ENCODE measurements at regions not wholly inside any gene's neighbourhood (a gene's known extent, or its start where the extent isn't known, plus 50 kb on each side); places are given as distances from the start of the nearest gene placed in this dataset.

DNA sequence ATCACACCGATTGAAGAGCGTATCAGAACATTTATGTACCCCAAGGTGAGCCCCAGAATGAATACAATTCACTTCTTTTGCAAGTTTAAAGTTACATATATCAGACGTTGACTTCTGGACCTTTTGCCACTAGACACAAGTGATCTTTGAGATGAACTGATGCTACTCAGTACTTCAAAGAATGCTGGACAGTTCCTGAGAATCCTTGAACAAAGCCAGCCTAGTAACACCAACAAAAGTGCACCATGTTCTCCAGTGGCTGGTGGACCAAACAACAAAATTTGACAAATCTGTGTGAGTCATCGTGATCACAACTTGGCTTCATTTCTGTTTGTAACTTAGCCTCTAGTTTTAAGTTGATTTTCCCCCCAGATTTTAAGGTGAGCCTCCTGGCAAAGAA is 355.7 kb downstream of the SOX2 start:
- Histone ChIP-seq H3K9me3 (no peaks in the 10 kb centered on the region), H3K9ac (no peak overlapping the region), H3K4me3 (ENCODE audit: low read depth in 2 of 2, low read length in 1 of 2) (no peak overlapping the region), H3K27ac (ENCODE audit: low read depth in 2 of 2, low read length in 1 of 2) (no peak overlapping the region), H3K36me3 (replicated peaks in 1 of 2; ENCODE audit: control insufficient read depth in 1 of 2, insufficient read depth in 2 of 2, low read length in 1 of 2) (no peaks in the 10 kb centered on the region), H3F3A (replicated peaks; ENCODE audit: insufficient read depth) (no peaks in the 10 kb centered on the region), H3K4me2 (no peak overlapping the region), H4K20me1 (ENCODE audit: insufficient read depth) (no peaks in the 10 kb centered on the region), H3K79me2 (ENCODE audit: insufficient read depth) (no peaks in the 10 kb centered on the region), H2AFZ (ENCODE audit: low read depth) (no peak overlapping the region), H3K9me2 (no peaks in the 10 kb centered on the region), H3K4me1 (ENCODE audit: control insufficient read depth in 1 of 2, insufficient read depth in 2 of 2, low read depth in 1 of 2, low read length in 1 of 2) (no peaks in the 10 kb centered on the region; a peak in 1 of 4 replicates), H3K27me3 (ENCODE audit: insufficient read depth) (no peaks in the 10 kb centered on the region)
- CTCF ChIA-PET, result no interaction called here
- POLR2A ChIA-PET, result no interaction called here
- WGBS (ENCODE audit: low lambda C conversion rate), result 50% methylated on average over 4 of the region's 4 CpGs
- TF ChIP-seq, protein P1, sequence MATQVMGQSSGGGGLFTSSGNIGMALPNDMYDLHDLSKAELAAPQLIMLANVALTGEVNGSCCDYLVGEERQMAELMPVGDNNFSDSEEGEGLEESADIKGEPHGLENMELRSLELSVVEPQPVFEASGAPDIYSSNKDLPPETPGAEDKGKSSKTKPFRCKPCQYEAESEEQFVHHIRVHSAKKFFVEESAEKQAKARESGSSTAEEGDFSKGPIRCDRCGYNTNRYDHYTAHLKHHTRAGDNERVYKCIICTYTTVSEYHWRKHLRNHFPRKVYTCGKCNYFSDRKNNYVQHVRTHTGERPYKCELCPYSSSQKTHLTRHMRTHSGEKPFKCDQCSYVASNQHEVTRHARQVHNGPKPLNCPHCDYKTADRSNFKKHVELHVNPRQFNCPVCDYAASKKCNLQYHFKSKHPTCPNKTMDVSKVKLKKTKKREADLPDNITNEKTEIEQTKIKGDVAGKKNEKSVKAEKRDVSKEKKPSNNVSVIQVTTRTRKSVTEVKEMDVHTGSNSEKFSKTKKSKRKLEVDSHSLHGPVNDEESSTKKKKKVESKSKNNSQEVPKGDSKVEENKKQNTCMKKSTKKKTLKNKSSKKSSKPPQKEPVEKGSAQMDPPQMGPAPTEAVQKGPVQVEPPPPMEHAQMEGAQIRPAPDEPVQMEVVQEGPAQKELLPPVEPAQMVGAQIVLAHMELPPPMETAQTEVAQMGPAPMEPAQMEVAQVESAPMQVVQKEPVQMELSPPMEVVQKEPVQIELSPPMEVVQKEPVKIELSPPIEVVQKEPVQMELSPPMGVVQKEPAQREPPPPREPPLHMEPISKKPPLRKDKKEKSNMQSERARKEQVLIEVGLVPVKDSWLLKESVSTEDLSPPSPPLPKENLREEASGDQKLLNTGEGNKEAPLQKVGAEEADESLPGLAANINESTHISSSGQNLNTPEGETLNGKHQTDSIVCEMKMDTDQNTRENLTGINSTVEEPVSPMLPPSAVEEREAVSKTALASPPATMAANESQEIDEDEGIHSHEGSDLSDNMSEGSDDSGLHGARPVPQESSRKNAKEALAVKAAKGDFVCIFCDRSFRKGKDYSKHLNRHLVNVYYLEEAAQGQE (IDR thresholded peaks at IDR 0.05; ENCODE audit: low read depth, low read length), result peak; percentile 51; the same call in 1 of the 2 replicates
- TF ChIP-seq RXRA (IDR thresholded peaks at IDR 0.05; ENCODE audit: borderline replicate concordance, low read depth), result no peak
- DNase-seq, result no peak

DNA sequence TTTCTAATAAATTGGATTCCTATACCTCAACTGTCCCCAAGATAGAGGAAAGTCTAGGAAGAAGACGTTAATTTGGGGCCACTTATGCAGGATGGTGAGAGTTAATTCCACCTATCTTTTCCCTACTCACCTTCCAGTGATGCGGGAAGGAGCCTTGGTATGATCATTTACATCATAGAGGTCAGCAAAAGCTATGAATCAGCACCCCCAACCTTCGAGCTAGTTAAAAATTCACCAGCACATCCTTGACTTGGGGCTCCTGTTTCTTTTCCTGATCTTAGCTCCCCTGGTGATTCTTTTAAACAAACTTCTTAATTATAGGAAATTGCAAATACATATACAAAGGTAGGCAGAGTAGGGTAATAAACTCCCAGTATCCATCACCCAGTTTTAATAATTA is 366.6 kb downstream of the SOX2 start:
- no peaks in the 10 kb centered on the region for H3K4me1 ChIP-seq (ENCODE audit: control insufficient read depth in 1 of 2, insufficient read depth in 2 of 2, low read depth in 1 of 2, low read length in 1 of 2)
- H3K9me2 ChIP-seq, result no peaks in the 10 kb centered on the region
- POLR2A ChIA-PET, result no interaction called here
- H3K9ac ChIP-seq, result no peak overlapping the region
- CTCF ChIA-PET, result interaction anchor here (0.9 kb wide), 1 partner anchor 20 kb away, joined by 3 read pairs; no protein-coding TSS in a partner anchor
- H3K4me2 ChIP-seq, result no peak overlapping the region
- no peaks in the 10 kb centered on the region for H3K27me3 ChIP-seq (ENCODE audit: insufficient read depth)
- no peaks in the 10 kb centered on the region for H4K20me1 ChIP-seq (ENCODE audit: insufficient read depth)
- 38% methylated on average over 3 of the region's 3 CpGs for WGBS (ENCODE audit: low lambda C conversion rate)
- no peak overlapping the region for H3K4me3 ChIP-seq (ENCODE audit: low read depth in 2 of 2, low read length in 1 of 2)
- H3F3A ChIP-seq (replicated peaks; ENCODE audit: insufficient read depth), result no peaks in the 10 kb centered on the region
- TF ChIP-seq CHD2 (IDR thresholded peaks at IDR 0.05; ENCODE audit: low read length, partially characterized antibody) (no peak), GATA2 (CRISPR knock-in tag; IDR thresholded peaks at IDR 0.05) (no peak), RFX5 (IDR thresholded peaks at IDR 0.05; ENCODE audit: low read length) (no peak), RAD21 (IDR thresholded peaks at IDR 0.05; ENCODE audit: low read length) (no peak), YY1 (IDR thresholded peaks at IDR 0.05; ENCODE audit: low read depth) (no peak), POLR2AphosphoS5 (IDR thresholded peaks at IDR 0.05; ENCODE audit: low read depth, low read length) (no peak), TCF12 (IDR thresholded peaks at IDR 0.05) (no peak), TEAD4 (IDR thresholded peaks at IDR 0.05; ENCODE audit: borderline replicate concordance, insufficient read depth) (no peak), FOXM1 (IDR thresholded peaks at IDR 0.05; ENCODE audit: low read depth) (no peak), MEF2A (IDR thresholded peaks at IDR 0.05; ENCODE audit: borderline replicate concordance, low read depth) (no peak), TAF1 (IDR thresholded peaks at IDR 0.05; ENCODE audit: borderline replicate concordance, low read depth, low read length) (no peak), ELF1 (IDR thresholded peaks at IDR 0.05) (no peak), FOSL2 (IDR thresholded peaks at IDR 0.05; ENCODE audit: borderline replicate concordance, low read depth) (no peak)
- TF ChIP-seq, protein P2, sequence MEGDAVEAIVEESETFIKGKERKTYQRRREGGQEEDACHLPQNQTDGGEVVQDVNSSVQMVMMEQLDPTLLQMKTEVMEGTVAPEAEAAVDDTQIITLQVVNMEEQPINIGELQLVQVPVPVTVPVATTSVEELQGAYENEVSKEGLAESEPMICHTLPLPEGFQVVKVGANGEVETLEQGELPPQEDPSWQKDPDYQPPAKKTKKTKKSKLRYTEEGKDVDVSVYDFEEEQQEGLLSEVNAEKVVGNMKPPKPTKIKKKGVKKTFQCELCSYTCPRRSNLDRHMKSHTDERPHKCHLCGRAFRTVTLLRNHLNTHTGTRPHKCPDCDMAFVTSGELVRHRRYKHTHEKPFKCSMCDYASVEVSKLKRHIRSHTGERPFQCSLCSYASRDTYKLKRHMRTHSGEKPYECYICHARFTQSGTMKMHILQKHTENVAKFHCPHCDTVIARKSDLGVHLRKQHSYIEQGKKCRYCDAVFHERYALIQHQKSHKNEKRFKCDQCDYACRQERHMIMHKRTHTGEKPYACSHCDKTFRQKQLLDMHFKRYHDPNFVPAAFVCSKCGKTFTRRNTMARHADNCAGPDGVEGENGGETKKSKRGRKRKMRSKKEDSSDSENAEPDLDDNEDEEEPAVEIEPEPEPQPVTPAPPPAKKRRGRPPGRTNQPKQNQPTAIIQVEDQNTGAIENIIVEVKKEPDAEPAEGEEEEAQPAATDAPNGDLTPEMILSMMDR (IDR thresholded peaks at IDR 0.05), result no peak
- TF ChIP-seq, protein P3, sequence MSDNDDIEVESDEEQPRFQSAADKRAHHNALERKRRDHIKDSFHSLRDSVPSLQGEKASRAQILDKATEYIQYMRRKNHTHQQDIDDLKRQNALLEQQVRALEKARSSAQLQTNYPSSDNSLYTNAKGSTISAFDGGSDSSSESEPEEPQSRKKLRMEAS (IDR thresholded peaks at IDR 0.05; ENCODE audit: low read depth), result no peak
- TF ChIP-seq, protein P4, sequence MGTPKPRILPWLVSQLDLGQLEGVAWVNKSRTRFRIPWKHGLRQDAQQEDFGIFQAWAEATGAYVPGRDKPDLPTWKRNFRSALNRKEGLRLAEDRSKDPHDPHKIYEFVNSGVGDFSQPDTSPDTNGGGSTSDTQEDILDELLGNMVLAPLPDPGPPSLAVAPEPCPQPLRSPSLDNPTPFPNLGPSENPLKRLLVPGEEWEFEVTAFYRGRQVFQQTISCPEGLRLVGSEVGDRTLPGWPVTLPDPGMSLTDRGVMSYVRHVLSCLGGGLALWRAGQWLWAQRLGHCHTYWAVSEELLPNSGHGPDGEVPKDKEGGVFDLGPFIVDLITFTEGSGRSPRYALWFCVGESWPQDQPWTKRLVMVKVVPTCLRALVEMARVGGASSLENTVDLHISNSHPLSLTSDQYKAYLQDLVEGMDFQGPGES (IDR thresholded peaks at IDR 0.05; ENCODE audit: low read depth, low read length), result no peak
- H3K9me3 ChIP-seq, result no peaks in the 10 kb centered on the region
- H3K79me2 ChIP-seq (ENCODE audit: insufficient read depth), result no peaks in the 10 kb centered on the region
- no peak overlapping the region for H3K27ac ChIP-seq (ENCODE audit: low read depth in 2 of 2, low read length in 1 of 2)
- H2AFZ ChIP-seq (ENCODE audit: low read depth), result no peak overlapping the region
- no peak for DNase-seq
- H3K36me3 ChIP-seq (replicated peaks in 1 of 2; ENCODE audit: control insufficient read depth in 1 of 2, insufficient read depth in 2 of 2, low read length in 1 of 2), result no peaks in the 10 kb centered on the region

All from SK-N-SH (cell line).